Kidney glomerular epithelial cell (primary cell): ENCODE measurements at regions not wholly inside any gene's neighbourhood (a gene's known extent, or its start where the extent isn't known, plus 50 kb on each side); places are given as distances from the start of the nearest gene placed in this dataset.

Experiments
- DNase-seq: peaks from one replicate; lab custom pipeline; 2025; lab: John Stamatoyannopoulos, UW

GRCh38 chr2:70397186-70397585, 95.3 kb upstream of the FAM136A start:
- DNase-seq: no peak

- no peak for DNase-seq
These were observed 94.7 kb upstream of the FAM136A start for GRCh38 chr2:70396612-70397011.

GRCh38 chr2:70393881-70394280, 92.0 kb upstream of the FAM136A start:
- DNase-seq: no peak

- no peak for DNase-seq
These were observed 90.1 kb upstream of the FAM136A start for GRCh38 chr2:70391988-70392387.

GRCh38 chr2:70391259-70391658, 89.4 kb upstream of the FAM136A start:
- no peak for DNase-seq

GRCh38 chr2:70388813-70389212, 86.9 kb upstream of the FAM136A start:
- no peak for DNase-seq

- no peak for DNase-seq
These were observed 86.3 kb upstream of the FAM136A start for GRCh38 chr2:70388128-70388527.

GRCh38 chr2:70385966-70386595, 84.2 kb upstream of the FAM136A start:
- no peak for DNase-seq

- no peak for DNase-seq
These were observed 83.3 kb upstream of the FAM136A start for GRCh38 chr2:70385204-70385603.

- no peak for DNase-seq
These were observed 80.0 kb upstream of the FAM136A start for GRCh38 chr2:70381821-70382220.

- no peak for DNase-seq
These were observed 79.4 kb upstream of the FAM136A start for GRCh38 chr2:70381235-70381634.

- no peak for DNase-seq
These were observed 78.8 kb upstream of the FAM136A start for GRCh38 chr2:70380621-70381020.

GRCh38 chr2:70374616-70375015, 72.7 kb upstream of the FAM136A start:
- no peak for DNase-seq

- DNase-seq: peak; percentile 39
These were observed 69.9 kb upstream of the FAM136A start for GRCh38 chr2:70371753-70372152.

- DNase-seq: no peak
These were observed 67.2 kb upstream of the FAM136A start for GRCh38 chr2:70369082-70369481.

GRCh38 chr2:70368545-70368944, 66.7 kb upstream of the FAM136A start:
- no peak for DNase-seq

GRCh38 chr2:70367722-70368323, 66.0 kb upstream of the FAM136A start:
- no peak for DNase-seq

GRCh38 chr2:70362661-70363060, 60.8 kb upstream of the FAM136A start:
- no peak for DNase-seq

GRCh38 chr2:70360661-70361270, 58.9 kb upstream of the FAM136A start:
- DNase-seq: no peak

- no peak for DNase-seq
These were observed 55.8 kb upstream of the FAM136A start for GRCh38 chr2:70357684-70358071.

- no peak for DNase-seq
These were observed 55.2 kb upstream of the FAM136A start for GRCh38 chr2:70356941-70357683.

- DNase-seq: no peak
These were observed 52.5 kb upstream of the FAM136A start for GRCh38 chr2:70354264-70354949.
